ENCODE measurements at regions not wholly inside any gene's neighbourhood (a gene's known extent, or its start where the extent isn't known, plus 50 kb on each side); places are given as distances from the start of the nearest gene placed in this dataset.

- 73 to 78% methylated on average over 2 of the region's 2 CpGs for WGBS, 2 donors
These were observed 206.2 kb downstream of the NDUFS4 start for GRCh38 chr5:53766673-53767072.

GRCh38 chr5:53777864-53778618 lies 217.6 kb downstream of the NDUFS4 start:
- no peaks in the 10 kb centered on the region for H3K9me3 ChIP-seq
- WGBS, 2 donors: 64 to 65% methylated on average over 5 of the region's 5 CpGs
- no peaks in the 10 kb centered on the region for H3K36me3 ChIP-seq
- no peaks in the 10 kb centered on the region for H3K27me3 ChIP-seq
- no peak overlapping the region for H3K27ac ChIP-seq
- no peak for ATAC-seq (ENCODE audit: low FRiP score in 2 of 2)
- H3K4me3 ChIP-seq: no peak overlapping the region
- peaks cover 0 to 6% (median 2%) of the 10 kb centered on the region in 4 donors for H3K4me1 ChIP-seq
- DNase-seq: no peak
- TF ChIP-seq POLR2A (IDR thresholded peaks at IDR 0.05) (no peak), EP300 (IDR thresholded peaks at IDR 0.05) (no peak), CTCF (IDR thresholded peaks at IDR 0.05) (no peak), POLR2AphosphoS5 (IDR thresholded peaks at IDR 0.05) (no peak)

More at GRCh38 chr5:53766673-53767072, 206.2 kb downstream of the NDUFS4 start:
- ATAC-seq (ENCODE audit: low FRiP score in 2 of 2) (no peak), DNase-seq (no peak)
- Histone ChIP-seq H3K36me3 (no peaks in the 10 kb centered on the region), H3K4me1 (no peaks in the 10 kb centered on the region), H3K9me3 (peaks cover 0 to 6% (median 2%) of the 10 kb centered on the region in 4 donors), H3K4me3 (no peak overlapping the region), H3K27ac (no peak overlapping the region), H3K27me3 (no peaks in the 10 kb centered on the region)
- TF ChIP-seq POLR2A (IDR thresholded peaks at IDR 0.05): no peak

- Histone ChIP-seq H3K4me3 (no peak overlapping the region), H3K27me3 (no peaks in the 10 kb centered on the region), H3K4me1 (peaks cover 0 to 6% (median 2%) of the 10 kb centered on the region in 4 donors), H3K27ac (no peak overlapping the region), H3K9me3 (no peaks in the 10 kb centered on the region), H3K36me3 (no peaks in the 10 kb centered on the region)
- TF ChIP-seq POLR2AphosphoS5 (IDR thresholded peaks at IDR 0.05): no peak
- no peak for TF ChIP-seq EP300 (IDR thresholded peaks at IDR 0.05)
- no peak for TF ChIP-seq POLR2A (IDR thresholded peaks at IDR 0.05)
- no peak for TF ChIP-seq CTCF (IDR thresholded peaks at IDR 0.05)
- WGBS, 2 donors: 28 to 36% methylated on average over 4 of the region's 4 CpGs
- DNase-seq (no peak), ATAC-seq (ENCODE audit: low FRiP score in 2 of 2) (no peak)
These were observed 219.1 kb downstream of the NDUFS4 start for GRCh38 chr5:53779541-53779981.

DNA sequence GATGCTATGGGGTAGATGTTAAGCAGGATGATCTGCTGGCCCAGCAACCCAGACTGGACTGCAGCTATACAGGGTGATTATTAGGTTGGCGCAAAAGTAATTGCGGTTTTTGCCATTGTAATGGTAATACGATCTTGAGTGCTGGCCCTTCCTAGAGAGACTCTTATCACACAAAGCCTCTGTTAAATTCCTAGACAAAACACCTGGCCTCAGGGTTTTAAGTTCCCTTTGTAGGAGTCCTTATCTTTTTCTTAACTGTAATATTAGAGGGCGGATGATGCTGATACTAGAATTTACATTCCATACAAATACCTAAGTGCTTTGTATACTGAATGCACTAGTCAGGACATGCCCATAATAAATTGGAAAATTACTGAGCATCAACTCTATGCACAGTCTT lies 222.2 kb downstream of the NDUFS4 start:
- H3K4me3 ChIP-seq: no peak overlapping the region
- H3K27ac ChIP-seq: no peak overlapping the region
- no peak for DNase-seq
- H3K36me3 ChIP-seq: no peaks in the 10 kb centered on the region
- TF ChIP-seq CTCF (IDR thresholded peaks at IDR 0.05): no peak
- no peak for TF ChIP-seq POLR2AphosphoS5 (IDR thresholded peaks at IDR 0.05)
- no peak for TF ChIP-seq POLR2A (IDR thresholded peaks at IDR 0.05)
- no peak for TF ChIP-seq EP300 (IDR thresholded peaks at IDR 0.05)
- ATAC-seq (ENCODE audit: low FRiP score in 2 of 2): no peak
- H3K9me3 ChIP-seq: no peaks in the 10 kb centered on the region
- H3K4me1 ChIP-seq: peaks cover 0 to 6% (median 2%) of the 10 kb centered on the region in 4 donors
- 85 to 88% methylated on average over 3 to 4 of the region's 4 CpGs for WGBS, 2 donors
- no peaks in the 10 kb centered on the region for H3K27me3 ChIP-seq

GRCh38 chr5:53783624-53784228 lies 223.3 kb downstream of the NDUFS4 start:
- no peak for ATAC-seq (ENCODE audit: low FRiP score in 2 of 2)
- TF ChIP-seq POLR2A (IDR thresholded peaks at IDR 0.05) (no peak), EP300 (IDR thresholded peaks at IDR 0.05) (no peak), CTCF (IDR thresholded peaks at IDR 0.05) (no peak), POLR2AphosphoS5 (IDR thresholded peaks at IDR 0.05) (no peak)
- WGBS, 2 donors: 73 to 82% methylated on average over 11 of the region's 11 CpGs
- Histone ChIP-seq H3K27ac (no peak overlapping the region), H3K4me3 (no peak overlapping the region), H3K4me1 (peaks cover 0 to 6% (median 2%) of the 10 kb centered on the region in 4 donors), H3K27me3 (no peaks in the 10 kb centered on the region), H3K36me3 (no peaks in the 10 kb centered on the region), H3K9me3 (no peaks in the 10 kb centered on the region)
- DNase-seq: peak in 1 of 2 donors; percentile 4
